Left lung (tissue), 4 donors: ENCODE measurements at regions not wholly inside any gene's neighbourhood (a gene's known extent, or its start where the extent isn't known, plus 50 kb on each side); places are given as distances from the start of the nearest gene placed in this dataset.

Source experiments
- ATAC-seq: fragments of 200-7000 bp; cut with Tn5 transposase; one replicate; pipeline ENCODE4 v1.9.1; 2020; ENCODE audit warnings: moderate library complexity
- DNase-seq, 4 donors: peaks; one replicate each; pipeline ENCODE4 v3.0.0-alpha.2; 2013 to 2020
- H3K27ac ChIP-seq, 2 donors: fragments of 200-600 bp; sonication (generic) in 1 of 2; one replicate each; pipeline versions ENCODE4 v1.5.0 to v1.8.0; 2020 to 2021
- H3K27me3 ChIP-seq, 2 donors: fragments of 200-600 bp; sonication (generic) in 1 of 2; one replicate each; pipeline versions ENCODE4 v1.5.0 to v1.8.0; 2020 to 2021
- H3K36me3 ChIP-seq, 2 donors: fragments of 200-600 bp; sonication (generic) in 1 of 2; one replicate each; pipeline versions ENCODE4 v1.5.0 to v1.8.0; 2020 to 2021
- H3K4me1 ChIP-seq, 2 donors: fragments of 200-600 bp; one replicate each; pipeline ENCODE4 v1.8.0; 2021
- H3K4me3 ChIP-seq, 2 donors: fragments of 200-600 bp; sonication (generic) in 1 of 2; one replicate each; pipeline versions ENCODE4 v1.5.0 to v1.8.0; 2020 to 2021; ENCODE audit warnings: mild to moderate bottlenecking in 1 of 2
- H3K9me3 ChIP-seq, 2 donors: fragments of 200-600 bp; sonication (generic) in 1 of 2; one replicate each; pipeline versions ENCODE4 v1.5.0 to v1.8.0; 2020 to 2021
- CTCF ChIP-seq, 2 donors: fragments of 200-600 bp; sonication (generic) in 1 of 2; IDR thresholded peaks; one replicate each; pipeline versions ENCODE4 v1.5.0 to v1.8.0; 2021; ENCODE audit warnings: antibody characterized with exemption in 2 of 2
- intact Hi-C, 2 donors: fragments of 100-400 bp; cut with DNase I; formaldehyde crosslinking; loops; one replicate each; pipeline versions ENCODE4 v1.11.2 to v1.14.2; 2022
- donor health status: DM: no; HTN: yes; CAD: no.
- donor health status: DM: no; HTN: no; CAD: no.

GRCh38 chr6:79833964-79834284, 113.4 kb downstream of the ELOVL4 start:
- H3K27ac ChIP-seq = no peak overlapping the region
- H3K36me3 ChIP-seq = no peaks in the 10 kb centered on the region
- no peaks in the 10 kb centered on the region for H3K9me3 ChIP-seq
- H3K4me3 ChIP-seq = no peak overlapping the region
- ATAC-seq (no peak), DNase-seq (no peak)
- no peaks in the 10 kb centered on the region for H3K4me1 ChIP-seq
- H3K27me3 ChIP-seq = no peaks in the 10 kb centered on the region
- no peak for TF ChIP-seq CTCF (IDR thresholded peaks at IDR 0.05)
- intact Hi-C loops = no loop called here

- intact Hi-C loops = no loop called here
- Histone ChIP-seq H3K9me3 (no peaks in the 10 kb centered on the region), H3K27ac (no peak overlapping the region), H3K36me3 (no peaks in the 10 kb centered on the region), H3K4me3 (no peak overlapping the region), H3K4me1 (no peaks in the 10 kb centered on the region), H3K27me3 (no peaks in the 10 kb centered on the region)
- DNase-seq = no peak
- no peak for ATAC-seq
- no peak for TF ChIP-seq CTCF (IDR thresholded peaks at IDR 0.05)
These were observed 113.9 kb downstream of the ELOVL4 start for GRCh38 chr6:79833264-79833963.

- ATAC-seq (no peak), DNase-seq (no peak)
- intact Hi-C loops = no loop called here
- no peaks in the 10 kb centered on the region for H3K9me3 ChIP-seq
- no peaks in the 10 kb centered on the region for H3K36me3 ChIP-seq
- no peak overlapping the region for H3K27ac ChIP-seq
- no peaks in the 10 kb centered on the region for H3K27me3 ChIP-seq
- TF ChIP-seq CTCF (IDR thresholded peaks at IDR 0.05) = no peak
- no peaks in the 10 kb centered on the region for H3K4me1 ChIP-seq
- no peak overlapping the region for H3K4me3 ChIP-seq
These were observed 114.6 kb downstream of the ELOVL4 start for GRCh38 chr6:79832723-79833122.

- ATAC-seq = no peak
- intact Hi-C loops = no loop called here
- no peaks in the 10 kb centered on the region for H3K27me3 ChIP-seq
- TF ChIP-seq CTCF (IDR thresholded peaks at IDR 0.05) = no peak
- H3K4me1 ChIP-seq = no peaks in the 10 kb centered on the region
- no peak overlapping the region for H3K4me3 ChIP-seq
- no peak for DNase-seq
- no peak overlapping the region for H3K27ac ChIP-seq
- H3K36me3 ChIP-seq = no peaks in the 10 kb centered on the region
- H3K9me3 ChIP-seq = peaks cover 0 to 10% of the 10 kb centered on the region in 2 donors
These were observed 123.2 kb downstream of the ELOVL4 start for GRCh38 chr6:79824202-79824601.

- no peak for TF ChIP-seq CTCF (IDR thresholded peaks at IDR 0.05)
- H3K9me3 ChIP-seq = peaks cover 0 to 10% of the 10 kb centered on the region in 2 donors
- no peaks in the 10 kb centered on the region for H3K36me3 ChIP-seq
- ATAC-seq (no peak), DNase-seq (no peak)
- no peak overlapping the region for H3K4me3 ChIP-seq
- no peaks in the 10 kb centered on the region for H3K4me1 ChIP-seq
- intact Hi-C loops = no loop called here
- H3K27ac ChIP-seq = no peak overlapping the region
- H3K27me3 ChIP-seq = no peaks in the 10 kb centered on the region
These were observed 125.5 kb downstream of the ELOVL4 start for GRCh38 chr6:79821859-79822258.
